Fibroblast of lung (primary cell): ENCODE measurements at regions not wholly inside any gene's neighbourhood (a gene's known extent, or its start where the extent isn't known, plus 50 kb on each side); places are given as distances from the start of the nearest gene placed in this dataset.

ENCODE experiments used
- EZH2 ChIP-seq: IDR thresholded peaks from 2 replicates; pipeline ENCODE4 v1.5.1; 2012; ENCODE audit warnings: low read length, control low read depth, mild to moderate bottlenecking; ENCODE audit errors: missing control alignments
- TF ChIP-seq, protein P1 (sequence below), 2 donors: IDR thresholded peaks in 1 of 2; conservative IDR thresholded peaks in 1 of 2; 1 replicate in 1 of 2; 2 replicates in 1 of 2; pipeline ENCODE4 v1.5.1; 2011 to 2012; ENCODE audit warnings: low read length in 2 of 2, control low read depth in 1 of 2, inconsistent platforms in 1 of 2, low read depth in 1 of 2, mild to moderate bottlenecking in 1 of 2

DNA sequence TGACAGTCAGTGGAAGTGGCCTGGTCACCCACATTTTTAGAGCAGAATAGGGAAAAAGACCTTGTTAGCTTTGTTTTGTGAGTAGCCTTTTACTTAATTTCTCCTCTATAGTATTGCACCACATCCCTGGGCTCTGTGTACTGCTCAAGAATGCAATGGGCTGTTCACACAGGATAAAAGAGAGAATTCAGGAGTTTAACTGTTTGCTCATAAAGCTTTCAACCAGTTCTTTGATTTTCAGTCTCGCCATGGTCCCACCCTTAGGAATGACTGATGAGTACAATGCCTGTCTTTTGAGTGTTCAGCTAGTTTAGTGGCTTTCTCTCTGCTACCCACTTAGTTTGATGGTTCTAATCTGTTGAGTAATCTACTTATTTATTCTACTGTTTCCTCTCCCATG lies 129.7 kb downstream of the PLG start:
- TF ChIP-seq, protein P1, sequence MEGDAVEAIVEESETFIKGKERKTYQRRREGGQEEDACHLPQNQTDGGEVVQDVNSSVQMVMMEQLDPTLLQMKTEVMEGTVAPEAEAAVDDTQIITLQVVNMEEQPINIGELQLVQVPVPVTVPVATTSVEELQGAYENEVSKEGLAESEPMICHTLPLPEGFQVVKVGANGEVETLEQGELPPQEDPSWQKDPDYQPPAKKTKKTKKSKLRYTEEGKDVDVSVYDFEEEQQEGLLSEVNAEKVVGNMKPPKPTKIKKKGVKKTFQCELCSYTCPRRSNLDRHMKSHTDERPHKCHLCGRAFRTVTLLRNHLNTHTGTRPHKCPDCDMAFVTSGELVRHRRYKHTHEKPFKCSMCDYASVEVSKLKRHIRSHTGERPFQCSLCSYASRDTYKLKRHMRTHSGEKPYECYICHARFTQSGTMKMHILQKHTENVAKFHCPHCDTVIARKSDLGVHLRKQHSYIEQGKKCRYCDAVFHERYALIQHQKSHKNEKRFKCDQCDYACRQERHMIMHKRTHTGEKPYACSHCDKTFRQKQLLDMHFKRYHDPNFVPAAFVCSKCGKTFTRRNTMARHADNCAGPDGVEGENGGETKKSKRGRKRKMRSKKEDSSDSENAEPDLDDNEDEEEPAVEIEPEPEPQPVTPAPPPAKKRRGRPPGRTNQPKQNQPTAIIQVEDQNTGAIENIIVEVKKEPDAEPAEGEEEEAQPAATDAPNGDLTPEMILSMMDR (conservative IDR thresholded peaks at IDR 0.05 in 1 of 2, IDR thresholded peaks at IDR 0.05 in 1 of 2; ENCODE audit: low read depth in 1 of 2, low read length in 2 of 2) = no peak
- TF ChIP-seq EZH2 = no peak
